HCT116 (cell line): ENCODE measurements at regions not wholly inside any gene's neighbourhood (a gene's known extent, or its start where the extent isn't known, plus 50 kb on each side); places are given as distances from the start of the nearest gene placed in this dataset.

Experiments used
- ATAC-seq: fragments of 200-7000 bp; cut with Tn5 transposase; 2 replicates; pipeline ENCODE4 v1.9.1; 2020; ENCODE audit warnings: mild to moderate bottlenecking, moderate library complexity
- BruUV-seq: library from RNA; stranded (reverse); fragments of 400-500 nt; replicated peaks from 2 replicates; lab custom pipeline; 2021; lab: Mats Ljungman, UMichigan
- CTCF ChIA-PET: fragments of 300-600 bp; sonication (Branson Sonifier 250); formaldehyde crosslinking; loops from one replicate; lab custom pipeline; 2021; ENCODE audit warnings: antibody characterized with exemption; lab: Charles Lee
- POLR2A ChIA-PET: fragments of 300-600, 350-600 bp; sonication (Branson Sonifier 250); formaldehyde crosslinking; loops from one replicate; lab custom pipeline; 2021; ENCODE audit warnings: antibody characterized with exemption; lab: Charles Lee
- RAD21 ChIA-PET, 2 experiments: fragments of 300-600 bp; sonication (Branson Sonifier 250); formaldehyde crosslinking; loops; one replicate each; lab custom pipeline; 2023; ENCODE audit warnings: low total read pairs in 2 of 2; ENCODE audit not compliant: uncharacterized antibody in 2 of 2, unreplicated experiment in 2 of 2, low non-redundant PET in 1 of 2; lab: Charles Lee
- DNase-seq: peaks from one replicate; pipeline ENCODE4 v3.0.0-alpha.2; 2010; ENCODE audit warnings: low read depth, low spot score
- H2AFZ ChIP-seq: fragments of 200-600 bp; shearing (Covaris generic), sonication (generic); 2 replicates; pipeline ENCODE4 v1.6.1; 2017; ENCODE audit warnings: low read depth, mixed run types, mixed read lengths, antibody characterized with exemption, low read length; ENCODE audit not compliant: poor library complexity, severe bottlenecking
- H3K27ac ChIP-seq: 2 replicates; pipeline ENCODE4 v1.5.1; 2012; ENCODE audit warnings: low read depth, low read length
- H3K27me3 ChIP-seq: fragments of 200-600 bp; sonication (generic); 2 replicates; pipeline ENCODE4 v1.6.1; 2016; ENCODE audit warnings: mixed run types, low read length, mixed read lengths; ENCODE audit not compliant: insufficient read depth
- H3K36me3 ChIP-seq, 2 experiments: fragments of 200-500 bp in 1 of 2; fragments of 200-600 bp in 1 of 2; sonication (Bioruptor generic) in 1 of 2; sonication (generic) in 1 of 2; 2 replicates each; pipeline versions ENCODE4 v1.5.1 to v1.6.1; 2014 to 2016; ENCODE audit warnings: low read length in 2 of 2, inconsistent platforms in 1 of 2, mixed read lengths in 1 of 2, mixed run types in 1 of 2; ENCODE audit not compliant: insufficient read depth in 2 of 2, control insufficient read depth in 1 of 2
- H3K4me1 ChIP-seq, 2 experiments: fragments of 200-600 bp in 1 of 2; sonication (generic) in 1 of 2; 2 replicates each; pipeline versions ENCODE4 v1.5.1 to v1.6.1; 2012 to 2017; ENCODE audit warnings: low read length in 2 of 2, inconsistent platforms in 1 of 2, mild to moderate bottlenecking in 1 of 2, mixed read lengths in 1 of 2, mixed run types in 1 of 2, moderate library complexity in 1 of 2; ENCODE audit not compliant: insufficient read depth in 2 of 2, control insufficient read depth in 1 of 2
- H3K4me2 ChIP-seq: fragments of 200-600 bp; sonication (generic); 2 replicates; pipeline ENCODE4 v1.6.1; 2017; ENCODE audit warnings: mixed run types, low read length, mixed read lengths
- H3K4me3 ChIP-seq, 2 experiments: fragments of 200-600 bp in 1 of 2; sonication (generic) in 1 of 2; replicated peaks in 1 of 2; 2 replicates each; pipeline ENCODE4 v1.5.1; 2011 to 2016; ENCODE audit warnings: low read length in 2 of 2, control low read depth in 1 of 2, low read depth in 1 of 2, mild to moderate bottlenecking in 1 of 2, mixed read lengths in 1 of 2, mixed run types in 1 of 2
- H3K79me2 ChIP-seq: fragments of 200-600 bp; sonication (generic); 2 replicates; pipeline ENCODE4 v1.6.1; 2017; ENCODE audit warnings: mild to moderate bottlenecking, mixed run types, low read length, moderate library complexity, mixed read lengths; ENCODE audit not compliant: insufficient read depth
- H3K9ac ChIP-seq: fragments of 200-600 bp; sonication (generic); 2 replicates; pipeline ENCODE4 v1.6.1; 2016; ENCODE audit warnings: low read length, mixed read lengths
- H3K9me2 ChIP-seq: fragments of 200-600 bp; sonication (generic), shearing (Covaris generic); 2 replicates; pipeline ENCODE4 v1.6.1; 2017; ENCODE audit warnings: mixed run types, mild to moderate bottlenecking, moderate library complexity; ENCODE audit not compliant: insufficient read depth
- H3K9me3 ChIP-seq, 2 experiments: fragments of 200-500 bp in 1 of 2; fragments of 200-600 bp in 1 of 2; sonication (Bioruptor generic) in 1 of 2; sonication (generic) in 1 of 2; 2 replicates each; pipeline ENCODE4 v1.6.1; 2014 to 2017; ENCODE audit warnings: low read length in 2 of 2, mixed read lengths in 2 of 2, inconsistent platforms in 1 of 2, low read depth in 1 of 2, mild to moderate bottlenecking in 1 of 2, mixed run types in 1 of 2, moderate library complexity in 1 of 2; ENCODE audit not compliant: control insufficient read depth in 1 of 2, insufficient read depth in 1 of 2
- H4K20me1 ChIP-seq: fragments of 200-600 bp; sonication (generic), shearing (Covaris generic); 2 replicates; pipeline ENCODE4 v1.6.1; 2017; ENCODE audit warnings: mixed run types, mild to moderate bottlenecking, moderate library complexity; ENCODE audit not compliant: insufficient read depth
- CBX3 ChIP-seq: IDR thresholded peaks from 2 replicates; pipeline ENCODE4 v1.6.1; 2012; ENCODE audit warnings: low read depth
- CEBPB ChIP-seq: IDR thresholded peaks from 2 replicates; pipeline ENCODE4 v1.6.1; 2012; ENCODE audit warnings: low read depth
- CTCF ChIP-seq, 3 experiments: fragments of 200-600 bp in 1 of 3; sonication (generic) in 1 of 3; IDR thresholded peaks in 2 of 3; conservative IDR thresholded peaks in 1 of 3; 2 replicates each; pipeline ENCODE4 v1.5.1; 2012 to 2017; ENCODE audit warnings: low read depth in 2 of 3, low read length in 2 of 3, antibody characterized with exemption in 1 of 3, borderline replicate concordance in 1 of 3, control low read depth in 1 of 3, mild to moderate bottlenecking in 1 of 3, mixed read lengths in 1 of 3, mixed run types in 1 of 3, moderate library complexity in 1 of 3; ENCODE audit not compliant: insufficient read depth in 1 of 3
- EGR1 ChIP-seq: IDR thresholded peaks from 2 replicates; pipeline ENCODE4 v1.6.1; 2012; ENCODE audit warnings: low read depth
- ELF1 ChIP-seq: IDR thresholded peaks from 2 replicates; pipeline ENCODE4 v1.6.1; 2012; ENCODE audit warnings: low read depth, borderline replicate concordance
- EZH2 ChIP-seq: fragments of 200-600 bp; sonication (generic); IDR thresholded peaks from 2 replicates; pipeline ENCODE4 v1.6.1; 2017; ENCODE audit warnings: antibody characterized with exemption, mixed run types
- POLR2A ChIP-seq: IDR thresholded peaks from 2 replicates; pipeline ENCODE4 v1.7.0; 2011; ENCODE audit warnings: borderline replicate concordance; ENCODE audit not compliant: insufficient read depth, insufficient read length; ENCODE audit errors: extremely low read depth
- REST ChIP-seq: IDR thresholded peaks from 2 replicates; pipeline ENCODE4 v1.6.1; 2012; ENCODE audit warnings: low read depth
- SP1 ChIP-seq: IDR thresholded peaks from 2 replicates; pipeline ENCODE4 v1.6.1; 2012; ENCODE audit warnings: low read depth
- SRF ChIP-seq: IDR thresholded peaks from 2 replicates; pipeline ENCODE4 v1.6.1; 2012; ENCODE audit warnings: low read depth
- YY1 ChIP-seq: IDR thresholded peaks from 2 replicates; pipeline ENCODE4 v1.6.1; 2011; ENCODE audit warnings: low read length, low read depth, moderate library complexity, mild to moderate bottlenecking; ENCODE audit not compliant: insufficient replicate concordance; ENCODE audit errors: extremely low read depth
- ZBTB33 ChIP-seq: IDR thresholded peaks from 2 replicates; pipeline ENCODE4 v1.6.1; 2011; ENCODE audit warnings: mild to moderate bottlenecking, low read length, moderate library complexity; ENCODE audit not compliant: insufficient replicate concordance; ENCODE audit errors: extremely low read depth
- ZFX ChIP-seq: fragments of 450-650 bp; IDR thresholded peaks from 2 replicates; pipeline ENCODE4 v1.6.1; 2017
- ZNF274 ChIP-seq: fragments of 200-500 bp; sonication (Bioruptor generic); IDR thresholded peaks from 2 replicates; pipeline ENCODE4 v1.6.1; 2014; ENCODE audit warnings: mild to moderate bottlenecking, low read depth, low read length, inconsistent platforms
- intact Hi-C: fragments of 100-400 bp; cut with micrococcal nuclease; formaldehyde crosslinking; loops from 2 replicates; pipeline ENCODE4 v1.10.0; 2022

GRCh38 chr20:12210591-12210990 is 292.9 kb downstream of the BTBD3 start:
- Histone ChIP-seq H3K27ac (no peak overlapping the region), H3K4me3 (no peak overlapping the region), H3K27me3 (no peaks in the 10 kb centered on the region), H3K4me2 (no peak overlapping the region), H3K9ac (no peak overlapping the region), H3K4me1 (no peaks in the 10 kb centered on the region), H3K9me3 (peaks cover 21 to 39% of the 10 kb centered on the region in 2 experiments; a peak in 2 of 4 replicates), H3K36me3 (no peaks in the 10 kb centered on the region), H3K79me2 (no peaks in the 10 kb centered on the region), H4K20me1 (no peaks in the 10 kb centered on the region), H2AFZ (no peak overlapping the region), H3K9me2 (no peaks in the 10 kb centered on the region)
- BruUV-seq = no TSS peak
- DNase-seq (no peak), ATAC-seq (no peak)
- ChIA-PET RAD21 (no interaction called here), CTCF (no interaction called here), POLR2A (no interaction called here)
- intact Hi-C loops = no loop called here
- TF ChIP-seq CTCF (IDR thresholded peaks at IDR 0.05 in 2 of 3, conservative IDR thresholded peaks at IDR 0.05 in 1 of 3; ENCODE audit: borderline replicate concordance in 1 of 3, insufficient read depth in 1 of 3, low read depth in 2 of 3, low read length in 2 of 3) (no peak), ZBTB33 (no peak), POLR2A (no peak), REST (no peak), SP1 (no peak), EGR1 (no peak), CEBPB (no peak), YY1 (no peak), EZH2 (no peak), CBX3 (no peak), ZNF274 (no peak), ZFX (no peak), ELF1 (no peak), SRF (no peak)
